Urothelium cell line (cell line): ENCODE measurements at regions not wholly inside any gene's neighbourhood (a gene's known extent, or its start where the extent isn't known, plus 50 kb on each side); places are given as distances from the start of the nearest gene placed in this dataset.

Experiments
- DNase-seq: peaks from one replicate; pipeline ENCODE4 v3.0.0; 2011; ENCODE audit warnings: low spot score, mixed read lengths
- FAIRE-seq: peaks from 2 replicates; lab custom pipeline; 2011; peaks lifted over from hg19 to GRCh38; lab: Jason Lieb, UNC

- FAIRE-seq: no peak
- DNase-seq: no peak
Observed at GRCh38 chr2:81624825-81625224, 1320.3 kb upstream of the LRRTM1 start.

- FAIRE-seq: no peak
- no peak for DNase-seq
Observed at GRCh38 chr2:81600088-81600487, 1295.5 kb upstream of the LRRTM1 start.

- DNase-seq (peak; percentile 31), FAIRE-seq (no peak)
Observed at GRCh38 chr2:81598453-81598852, 1293.9 kb upstream of the LRRTM1 start.

GRCh38 chr2:81589406-81589805 is 1284.9 kb upstream of the LRRTM1 start:
- DNase-seq (no peak), FAIRE-seq (no peak)

GRCh38 chr2:81583311-81584108 is 1279.0 kb upstream of the LRRTM1 start:
- FAIRE-seq: no peak
- no peak for DNase-seq

- FAIRE-seq: no peak
- no peak for DNase-seq
Observed at GRCh38 chr2:81576713-81577112, 1272.2 kb upstream of the LRRTM1 start.

GRCh38 chr2:81551040-81551634 is 1246.6 kb upstream of the LRRTM1 start:
- FAIRE-seq (no peak), DNase-seq (no peak)

- no peak for DNase-seq
- FAIRE-seq: no peak
Observed at GRCh38 chr2:81550277-81550676, 1245.7 kb upstream of the LRRTM1 start.

GRCh38 chr2:81549646-81550045 is 1245.1 kb upstream of the LRRTM1 start:
- FAIRE-seq (no peak), DNase-seq (no peak)

- peak; percentile 10 for DNase-seq
- no peak for FAIRE-seq
Observed at GRCh38 chr2:81545626-81546025, 1241.1 kb upstream of the LRRTM1 start.

GRCh38 chr2:81542119-81542518 is 1237.6 kb upstream of the LRRTM1 start:
- DNase-seq (no peak), FAIRE-seq (no peak)

- DNase-seq: no peak
- no peak for FAIRE-seq
Observed at GRCh38 chr2:81529944-81530343, 1225.4 kb upstream of the LRRTM1 start.

- DNase-seq (no peak), FAIRE-seq (no peak)
Observed at GRCh38 chr2:81528852-81529480, 1224.4 kb upstream of the LRRTM1 start.

- DNase-seq (no peak), FAIRE-seq (peak; percentile 55)
Observed at GRCh38 chr2:81523344-81523743, 1218.8 kb upstream of the LRRTM1 start.

GRCh38 chr2:81513328-81513727 is 1208.8 kb upstream of the LRRTM1 start:
- no peak for DNase-seq
- no peak for FAIRE-seq

GRCh38 chr2:81505586-81505985 is 1201.0 kb upstream of the LRRTM1 start:
- no peak for DNase-seq
- no peak for FAIRE-seq

- peak; percentile 40 for FAIRE-seq
- no peak for DNase-seq
Observed at GRCh38 chr2:81495556-81495955, 1191.0 kb upstream of the LRRTM1 start.

- DNase-seq (no peak), FAIRE-seq (no peak)
Observed at GRCh38 chr2:81483254-81483653, 1178.7 kb upstream of the LRRTM1 start.

GRCh38 chr2:81481994-81482368 is 1177.4 kb upstream of the LRRTM1 start:
- DNase-seq (peak; percentile 67), FAIRE-seq (no peak)

- DNase-seq (peak; percentile 81), FAIRE-seq (peak; percentile 87)
Observed at GRCh38 chr2:81481242-81481993, 1176.9 kb upstream of the LRRTM1 start.

GRCh38 chr2:81467096-81467495 is 1162.5 kb upstream of the LRRTM1 start:
- no peak for FAIRE-seq
- DNase-seq: no peak
